GM13976 (cell line): ENCODE measurements at regions not wholly inside any gene's neighbourhood (a gene's known extent, or its start where the extent isn't known, plus 50 kb on each side); places are given as distances from the start of the nearest gene placed in this dataset.

Experiments
- DNase-seq: peaks from one replicate; pipeline ENCODE4 v3.0.0; 2012; ENCODE audit warnings: low spot score
- in situ Hi-C: fragments of 300-500 bp; cut with MboI; formaldehyde crosslinking; loops from one replicate; pipeline ENCODE4 v1.12.0; 2022; ENCODE audit warnings: low sequenced_read_pairs, mixed read lengths, inconsistent platforms; ENCODE audit not compliant: unreplicated experiment
- TF ChIP-seq, protein P1 (sequence below): IDR thresholded peaks from 2 replicates; pipeline ENCODE4 v1.5.1; 2012; ENCODE audit warnings: borderline replicate concordance, mild to moderate bottlenecking; ENCODE audit not compliant: insufficient read depth; ENCODE audit errors: extremely low read depth, missing control alignments, control extremely low read depth

DNA sequence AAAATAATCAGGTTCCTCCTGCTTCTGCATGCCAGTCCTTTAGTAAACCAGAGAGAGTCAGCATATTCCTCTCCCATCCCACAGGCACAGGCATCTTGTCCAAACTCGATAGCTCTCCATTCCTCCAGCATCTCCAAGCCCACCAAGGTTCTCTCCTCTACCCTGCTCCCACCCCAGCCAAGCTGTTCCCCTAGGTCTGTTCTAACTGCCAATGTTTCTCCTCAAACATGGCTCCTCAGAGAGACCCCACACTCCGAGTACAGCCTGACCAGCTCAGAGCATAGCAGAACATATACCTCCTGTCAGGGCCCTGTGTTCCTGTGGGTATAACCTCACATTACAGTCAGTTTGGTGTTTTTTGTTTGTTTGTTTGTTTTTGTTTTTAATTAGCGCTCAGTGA is 177.8 kb downstream of the VEGFA start:
- in situ Hi-C loops, result no loop called here
- no peak for DNase-seq
- TF ChIP-seq, protein P1, sequence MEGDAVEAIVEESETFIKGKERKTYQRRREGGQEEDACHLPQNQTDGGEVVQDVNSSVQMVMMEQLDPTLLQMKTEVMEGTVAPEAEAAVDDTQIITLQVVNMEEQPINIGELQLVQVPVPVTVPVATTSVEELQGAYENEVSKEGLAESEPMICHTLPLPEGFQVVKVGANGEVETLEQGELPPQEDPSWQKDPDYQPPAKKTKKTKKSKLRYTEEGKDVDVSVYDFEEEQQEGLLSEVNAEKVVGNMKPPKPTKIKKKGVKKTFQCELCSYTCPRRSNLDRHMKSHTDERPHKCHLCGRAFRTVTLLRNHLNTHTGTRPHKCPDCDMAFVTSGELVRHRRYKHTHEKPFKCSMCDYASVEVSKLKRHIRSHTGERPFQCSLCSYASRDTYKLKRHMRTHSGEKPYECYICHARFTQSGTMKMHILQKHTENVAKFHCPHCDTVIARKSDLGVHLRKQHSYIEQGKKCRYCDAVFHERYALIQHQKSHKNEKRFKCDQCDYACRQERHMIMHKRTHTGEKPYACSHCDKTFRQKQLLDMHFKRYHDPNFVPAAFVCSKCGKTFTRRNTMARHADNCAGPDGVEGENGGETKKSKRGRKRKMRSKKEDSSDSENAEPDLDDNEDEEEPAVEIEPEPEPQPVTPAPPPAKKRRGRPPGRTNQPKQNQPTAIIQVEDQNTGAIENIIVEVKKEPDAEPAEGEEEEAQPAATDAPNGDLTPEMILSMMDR, result no peak

DNA sequence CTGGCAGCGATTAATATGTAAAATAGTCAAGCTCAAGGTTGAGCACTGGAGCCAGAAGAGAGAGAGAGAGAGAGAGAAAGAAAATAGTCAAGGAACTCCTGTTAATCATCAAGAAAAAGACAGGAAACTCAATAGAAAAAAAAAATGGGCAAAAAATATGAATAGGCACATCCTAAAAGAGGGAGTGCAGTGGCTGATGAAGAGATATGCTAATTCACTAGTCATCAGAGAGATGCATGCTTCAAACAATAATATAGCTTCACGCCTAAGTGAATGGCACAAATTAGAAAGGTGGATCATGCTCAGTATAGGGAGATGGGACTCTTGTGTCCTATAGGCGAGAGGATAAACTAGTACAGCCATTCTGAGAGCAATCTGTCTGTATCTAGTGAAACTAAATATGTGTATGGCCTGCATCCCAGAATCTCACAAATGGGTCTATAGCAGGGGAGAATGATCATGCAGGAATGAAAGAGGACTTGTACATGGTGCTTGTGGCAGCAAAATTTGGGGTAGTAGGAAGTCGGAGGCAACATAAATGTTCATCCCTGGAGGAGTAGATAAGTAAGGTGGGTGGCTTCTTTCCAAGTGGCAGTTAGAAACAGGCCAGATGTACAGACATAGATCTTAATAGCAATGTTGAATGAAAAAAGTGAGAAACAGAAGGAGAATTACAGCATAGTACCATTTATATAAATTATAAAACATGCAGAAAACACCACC is 176.8 kb downstream of the VEGFA start:
- DNase-seq, result no peak
- TF ChIP-seq, protein P1, result no peak
- in situ Hi-C loops, result no loop called here

DNA sequence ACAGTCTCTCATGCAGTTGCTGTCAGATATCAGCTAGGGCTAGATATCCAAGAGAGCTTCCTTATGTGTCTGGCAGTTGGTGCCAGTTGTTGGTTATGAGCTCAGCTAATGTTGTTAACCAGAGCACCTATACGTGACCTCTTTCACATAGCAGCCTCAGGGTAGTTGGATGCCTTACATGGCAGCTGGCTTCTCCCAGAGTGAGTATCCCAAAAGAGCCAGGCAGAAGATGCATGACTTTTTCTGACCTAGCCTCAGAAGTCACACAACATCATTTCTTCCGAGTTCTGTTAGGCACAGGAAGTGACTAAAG is 175.7 kb downstream of the VEGFA start:
- no peak for DNase-seq
- in situ Hi-C loops, result no loop called here
- TF ChIP-seq, protein P1, result no peak

DNA sequence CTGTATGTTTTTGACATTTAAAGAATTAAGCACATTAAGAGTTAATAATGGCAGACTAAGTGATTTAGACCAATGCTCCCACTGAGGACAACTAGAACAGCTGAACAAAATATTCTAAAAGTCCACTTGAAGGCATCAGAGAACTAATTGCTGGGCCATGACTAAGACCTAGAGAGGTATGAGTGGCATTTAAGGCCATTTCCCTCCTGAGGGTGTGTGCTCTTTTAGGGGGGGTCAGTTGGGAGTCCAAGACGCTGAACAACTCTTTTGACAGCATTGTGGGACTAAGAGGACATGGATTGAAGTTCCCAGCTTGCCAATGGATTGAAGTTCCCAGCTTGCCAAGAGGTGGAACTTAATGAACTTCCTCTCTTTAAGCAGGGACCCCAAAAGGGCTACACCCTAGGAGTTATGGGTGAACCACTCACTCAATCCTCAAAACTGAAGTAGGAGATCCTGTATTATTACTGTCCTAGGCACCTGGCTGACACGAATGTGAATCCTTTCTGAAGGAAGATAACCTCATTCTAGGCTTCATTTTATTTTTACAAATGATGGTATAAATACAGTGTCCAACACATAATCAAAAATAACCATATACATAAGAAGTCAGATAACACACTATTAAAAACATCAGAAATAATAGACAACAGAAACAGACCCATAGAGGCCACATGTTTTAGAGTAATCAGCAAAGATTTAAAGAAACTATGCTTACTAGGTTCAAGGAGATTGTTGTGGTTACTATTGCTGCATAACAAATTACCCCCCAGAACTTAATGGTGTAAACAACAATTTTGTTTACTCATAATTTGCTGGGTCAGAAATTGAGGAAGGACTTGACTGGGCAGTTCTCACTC is 175.1 kb downstream of the VEGFA start:
- in situ Hi-C loops, result no loop called here
- DNase-seq, result no peak
- TF ChIP-seq, protein P1, result no peak

DNA sequence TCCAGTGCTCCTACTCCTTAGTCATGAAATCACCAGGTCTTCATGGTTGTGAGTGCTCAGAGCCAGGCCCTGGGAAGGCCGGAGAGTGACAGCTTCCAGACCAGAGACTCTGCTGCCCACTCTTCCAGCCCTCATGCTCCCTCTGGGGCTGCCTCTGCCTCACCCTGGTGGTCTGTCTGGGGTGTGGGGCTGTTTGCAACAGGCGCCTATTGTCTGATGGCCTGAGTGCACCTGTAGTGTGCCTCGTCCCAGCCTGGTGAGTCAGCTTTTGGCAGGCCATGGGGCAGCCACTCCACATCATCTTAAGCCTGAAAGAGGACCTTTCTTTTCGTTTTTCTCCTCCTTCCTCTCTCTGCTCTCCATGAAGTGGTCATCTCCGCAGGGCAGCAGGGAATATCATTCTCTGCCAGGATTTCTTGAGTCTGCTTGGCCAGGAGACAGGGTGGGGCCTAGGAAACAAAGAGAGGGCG is 173.8 kb downstream of the VEGFA start:
- TF ChIP-seq, protein P1, result no peak
- in situ Hi-C loops, result no loop called here
- no peak for DNase-seq

DNA sequence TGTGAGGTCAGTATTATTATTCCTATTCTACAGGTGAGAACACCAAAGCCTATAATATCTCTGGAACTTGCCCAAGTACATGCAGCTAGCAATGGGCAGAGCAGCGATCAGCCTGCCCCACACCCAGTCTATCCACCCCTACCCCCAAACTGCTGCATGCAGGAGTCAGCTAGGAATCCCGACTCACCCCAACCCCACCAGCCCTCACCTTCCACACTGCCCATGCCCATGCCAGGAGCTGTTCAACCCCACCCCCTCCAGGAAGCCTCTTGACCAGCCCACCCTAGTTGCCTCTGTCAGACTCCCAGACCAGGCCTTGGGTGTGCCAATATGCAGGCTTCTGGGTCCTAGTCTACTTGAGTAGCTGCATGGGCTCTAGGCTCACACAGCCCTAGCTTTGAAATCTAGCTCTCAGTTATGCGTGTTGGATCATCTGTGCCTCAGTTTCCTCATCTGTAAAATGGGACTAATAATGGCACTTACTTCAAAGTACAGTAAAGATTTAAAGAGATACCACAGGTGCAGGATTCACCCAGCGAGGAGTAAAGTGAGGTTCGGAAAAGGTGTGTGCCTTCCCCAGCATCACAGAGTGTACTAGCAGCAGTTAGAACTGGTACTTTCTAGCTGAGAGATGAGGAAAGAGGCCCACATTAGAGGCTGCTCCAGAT is 173.2 kb downstream of the VEGFA start:
- in situ Hi-C loops, result no loop called here
- TF ChIP-seq, protein P1, result no peak
- DNase-seq, result no peak
